WTC11 (cell line): ENCODE measurements at regions not wholly inside any gene's neighbourhood (a gene's known extent, or its start where the extent isn't known, plus 50 kb on each side); places are given as distances from the start of the nearest gene placed in this dataset.

Experiments
- ATAC-seq: fragments of 200-7000 bp; cut with Tn5 transposase; 2 replicates; pipeline ENCODE4 v1.10.0; 2021; ENCODE audit warnings: mild to moderate bottlenecking, moderate library complexity
- CTCF ChIA-PET: fragments of 300-600 bp; sonication (Branson Sonifier 250); formaldehyde crosslinking; loops from one replicate; lab custom pipeline; 2021; ENCODE audit warnings: antibody characterized with exemption; lab: Charles Lee
- POLR2A ChIA-PET: fragments of 350-600 bp; sonication (Branson Sonifier 250); formaldehyde crosslinking; loops from one replicate; lab custom pipeline; 2021; ENCODE audit warnings: antibody characterized with exemption; lab: Charles Lee
- DNase-seq: peaks from one replicate; pipeline ENCODE4 v3.0.0; 2021; ENCODE audit warnings: low spot score
- H3K27ac Mint-ChIP-seq: 2 replicates; pipeline ENCODE4 v1.8.0; 2021; ENCODE audit warnings: mixed read lengths
- H3K27me3 Mint-ChIP-seq: 2 replicates; pipeline ENCODE4 v1.8.0; 2021; ENCODE audit warnings: low read depth, mild to moderate bottlenecking, moderate library complexity, mixed read lengths
- H3K36me3 Mint-ChIP-seq: 2 replicates; pipeline ENCODE4 v1.8.0; 2021; ENCODE audit warnings: mixed read lengths
- H3K4me1 Mint-ChIP-seq: 2 replicates; pipeline ENCODE4 v1.8.0; 2022; ENCODE audit warnings: mixed read lengths
- H3K4me3 Mint-ChIP-seq: 2 replicates; pipeline ENCODE4 v1.8.0; 2021; ENCODE audit warnings: mild to moderate bottlenecking, moderate library complexity, mixed read lengths
- H3K9me3 Mint-ChIP-seq: 2 replicates; pipeline ENCODE4 v1.8.0; 2021; ENCODE audit warnings: mixed read lengths
- ATF6 ChIP-seq: sonication (generic); formaldehyde crosslinking; IDR thresholded peaks from 2 replicates; pipeline ENCODE4 v1.8.1; 2023; ENCODE audit warnings: mild to moderate bottlenecking, missing genetic modification reagents
- CREM ChIP-seq: sonication (generic); formaldehyde crosslinking; IDR thresholded peaks from 2 replicates; pipeline ENCODE4 v1.8.1; 2022; ENCODE audit warnings: mild to moderate bottlenecking, missing genetic modification reagents, moderate library complexity
- EMX1 ChIP-seq: fragments of 250-450 bp; sonication (Bioruptor Pico); IDR thresholded peaks from 2 replicates; pipeline ENCODE4 v1.8.0; 2021; ENCODE audit warnings: mild to moderate bottlenecking
- ETV6 ChIP-seq: sonication (generic); formaldehyde crosslinking; IDR thresholded peaks from 2 replicates; pipeline ENCODE4 v1.8.1; 2022; ENCODE audit warnings: mild to moderate bottlenecking, missing genetic modification reagents
- FOXP4 ChIP-seq: sonication (generic); formaldehyde crosslinking; IDR thresholded peaks from 2 replicates; pipeline ENCODE4 v1.8.0; 2022; ENCODE audit warnings: mild to moderate bottlenecking, missing genetic modification reagents
- GABPB1 ChIP-seq: sonication (generic); formaldehyde crosslinking; IDR thresholded peaks from 2 replicates; pipeline ENCODE4 v1.8.1; 2023; ENCODE audit warnings: mild to moderate bottlenecking, missing genetic modification reagents
- KAT7 ChIP-seq: sonication (generic); formaldehyde crosslinking; IDR thresholded peaks from 2 replicates; pipeline ENCODE4 v1.8.1; 2023; ENCODE audit warnings: missing genetic modification reagents, mild to moderate bottlenecking, borderline replicate concordance
- MYBL2 ChIP-seq: sonication (generic); formaldehyde crosslinking; IDR thresholded peaks from 2 replicates; pipeline ENCODE4 v1.8.1; 2023; ENCODE audit warnings: mild to moderate bottlenecking, moderate library complexity, missing genetic modification reagents
- NR1H2 ChIP-seq: sonication (generic); formaldehyde crosslinking; IDR thresholded peaks from 2 replicates; pipeline ENCODE4 v1.9.0; 2021; ENCODE audit warnings: mild to moderate bottlenecking, moderate library complexity, missing genetic modification reagents
- PRRX2 ChIP-seq: fragments of 250-450 bp; sonication (Bioruptor Pico); IDR thresholded peaks from 2 replicates; pipeline ENCODE4 v1.8.0; 2021; ENCODE audit warnings: mild to moderate bottlenecking
- TCF7 ChIP-seq: sonication (generic); formaldehyde crosslinking; IDR thresholded peaks from 2 replicates; pipeline ENCODE4 v1.8.0; 2022; ENCODE audit warnings: mild to moderate bottlenecking, low read depth, missing genetic modification reagents, moderate library complexity
- TEAD4 ChIP-seq: sonication (generic); formaldehyde crosslinking; IDR thresholded peaks from 2 replicates; pipeline ENCODE4 v1.8.0; 2022; ENCODE audit warnings: mild to moderate bottlenecking, missing genetic modification reagents
- ZNF532 ChIP-seq: fragments of 250-450 bp; sonication (Bioruptor Pico); IDR thresholded peaks from 2 replicates; pipeline ENCODE4 v1.9.0; 2021; ENCODE audit warnings: mild to moderate bottlenecking, borderline replicate concordance
- TF ChIP-seq, protein P1 (sequence below): fragments of 200-600 bp; IDR thresholded peaks from 2 replicates; pipeline ENCODE4 v1.8.0; 2022; ENCODE audit warnings: antibody characterized with exemption
- TF ChIP-seq, protein P2 (sequence below): sonication (generic); formaldehyde crosslinking; conservative IDR thresholded peaks from 2 replicates; pipeline ENCODE4 v1.8.1; 2023; ENCODE audit warnings: mild to moderate bottlenecking, low read depth, missing genetic modification reagents, moderate library complexity

- TF ChIP-seq, protein P1, sequence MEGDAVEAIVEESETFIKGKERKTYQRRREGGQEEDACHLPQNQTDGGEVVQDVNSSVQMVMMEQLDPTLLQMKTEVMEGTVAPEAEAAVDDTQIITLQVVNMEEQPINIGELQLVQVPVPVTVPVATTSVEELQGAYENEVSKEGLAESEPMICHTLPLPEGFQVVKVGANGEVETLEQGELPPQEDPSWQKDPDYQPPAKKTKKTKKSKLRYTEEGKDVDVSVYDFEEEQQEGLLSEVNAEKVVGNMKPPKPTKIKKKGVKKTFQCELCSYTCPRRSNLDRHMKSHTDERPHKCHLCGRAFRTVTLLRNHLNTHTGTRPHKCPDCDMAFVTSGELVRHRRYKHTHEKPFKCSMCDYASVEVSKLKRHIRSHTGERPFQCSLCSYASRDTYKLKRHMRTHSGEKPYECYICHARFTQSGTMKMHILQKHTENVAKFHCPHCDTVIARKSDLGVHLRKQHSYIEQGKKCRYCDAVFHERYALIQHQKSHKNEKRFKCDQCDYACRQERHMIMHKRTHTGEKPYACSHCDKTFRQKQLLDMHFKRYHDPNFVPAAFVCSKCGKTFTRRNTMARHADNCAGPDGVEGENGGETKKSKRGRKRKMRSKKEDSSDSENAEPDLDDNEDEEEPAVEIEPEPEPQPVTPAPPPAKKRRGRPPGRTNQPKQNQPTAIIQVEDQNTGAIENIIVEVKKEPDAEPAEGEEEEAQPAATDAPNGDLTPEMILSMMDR: no peak
- no peak for TF ChIP-seq ATF6 (CRISPR knock-in tag)
- TF ChIP-seq EMX1 (CRISPR knock-in tag): no peak
- TF ChIP-seq, protein P2, sequence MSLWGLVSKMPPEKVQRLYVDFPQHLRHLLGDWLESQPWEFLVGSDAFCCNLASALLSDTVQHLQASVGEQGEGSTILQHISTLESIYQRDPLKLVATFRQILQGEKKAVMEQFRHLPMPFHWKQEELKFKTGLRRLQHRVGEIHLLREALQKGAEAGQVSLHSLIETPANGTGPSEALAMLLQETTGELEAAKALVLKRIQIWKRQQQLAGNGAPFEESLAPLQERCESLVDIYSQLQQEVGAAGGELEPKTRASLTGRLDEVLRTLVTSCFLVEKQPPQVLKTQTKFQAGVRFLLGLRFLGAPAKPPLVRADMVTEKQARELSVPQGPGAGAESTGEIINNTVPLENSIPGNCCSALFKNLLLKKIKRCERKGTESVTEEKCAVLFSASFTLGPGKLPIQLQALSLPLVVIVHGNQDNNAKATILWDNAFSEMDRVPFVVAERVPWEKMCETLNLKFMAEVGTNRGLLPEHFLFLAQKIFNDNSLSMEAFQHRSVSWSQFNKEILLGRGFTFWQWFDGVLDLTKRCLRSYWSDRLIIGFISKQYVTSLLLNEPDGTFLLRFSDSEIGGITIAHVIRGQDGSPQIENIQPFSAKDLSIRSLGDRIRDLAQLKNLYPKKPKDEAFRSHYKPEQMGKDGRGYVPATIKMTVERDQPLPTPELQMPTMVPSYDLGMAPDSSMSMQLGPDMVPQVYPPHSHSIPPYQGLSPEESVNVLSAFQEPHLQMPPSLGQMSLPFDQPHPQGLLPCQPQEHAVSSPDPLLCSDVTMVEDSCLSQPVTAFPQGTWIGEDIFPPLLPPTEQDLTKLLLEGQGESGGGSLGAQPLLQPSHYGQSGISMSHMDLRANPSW (CRISPR knock-in tag): no peak
- no peak for TF ChIP-seq PRRX2 (CRISPR knock-in tag)
- no peak for TF ChIP-seq ZNF532
- no peak for TF ChIP-seq GABPB1 (CRISPR knock-in tag)
- TF ChIP-seq ETV6: no peak
- no peak for TF ChIP-seq TEAD4
- TF ChIP-seq NR1H2 (CRISPR knock-in tag): no peak
- no peak for TF ChIP-seq TCF7
Measured at GRCh38 chr4:28548594-28548993, 1688.0 kb downstream of the STIM2 start (continued).

- Mint-ChIP-seq H3K27ac (no peak overlapping the region), H3K27me3 (no peaks in the 10 kb centered on the region), H3K4me1 (peaks cover 2% of the 10 kb centered on the region; the same call in 1 of the 2 replicates), H3K36me3 (0 out of 2 replicates have a peak, but pooled peaks cover 4% of the 10 kb centered on the region), H3K9me3 (peaks cover 13% of the 10 kb centered on the region), H3K4me3 (no peak overlapping the region)
- ATAC-seq (no peak), DNase-seq (no peak)
- TF ChIP-seq CREM (CRISPR knock-in tag): no peak
- TF ChIP-seq FOXP4 (CRISPR knock-in tag): no peak
- TF ChIP-seq KAT7 (CRISPR knock-in tag): no peak
- no peak for TF ChIP-seq MYBL2
- POLR2A ChIA-PET: no interaction called here
- CTCF ChIA-PET: no interaction called here
Measured at GRCh38 chr4:28555866-28556265, 1695.2 kb downstream of the STIM2 start.
